ENCODE measurements at regions not wholly inside any gene's neighbourhood (a gene's known extent, or its start where the extent isn't known, plus 50 kb on each side); places are given as distances from the start of the nearest gene placed in this dataset.

GRCh38 chr6:150729188-150729748 is 129.6 kb downstream of the PLEKHG1 start:
- Histone ChIP-seq H3K27ac (no peak overlapping the region), H3K4me3 (no peak overlapping the region), H3K27me3 (ENCODE audit: insufficient read depth, low read depth) (no peaks in the 10 kb centered on the region), H3K4me2 (no peak overlapping the region), H3K9me3 (ENCODE audit: insufficient read depth, low read depth) (no peaks in the 10 kb centered on the region), H3K9me2 (ENCODE audit: insufficient read depth) (no peaks in the 10 kb centered on the region), H3K4me1 (replicated peaks; ENCODE audit: insufficient read depth) (no peaks in the 10 kb centered on the region), H4K20me1 (ENCODE audit: insufficient read depth) (no peaks in the 10 kb centered on the region), H3K36me3 (ENCODE audit: low read depth) (no peaks in the 10 kb centered on the region), H3K79me2 (ENCODE audit: low read depth) (no peaks in the 10 kb centered on the region), H2AFZ (no peak overlapping the region), H3F3A (ENCODE audit: insufficient read depth, low read depth) (peaks cover 10% of the 10 kb centered on the region; the same call in 1 of the 2 replicates)
- no TSS peak for BruUV-seq (replicated peaks)
- DNase-seq: no peak
- intact Hi-C loops (cut with micrococcal nuclease; ENCODE audit: unreplicated experiment): no loop called here
- no peak for TF ChIP-seq CTCF (conservative IDR thresholded peaks at IDR 0.05)
- no peak for TF ChIP-seq EZH2 (IDR thresholded peaks at IDR 0.05; ENCODE audit: low read depth)
- CTCF ChIA-PET: no interaction called here
- POLR2A ChIA-PET (ENCODE audit: unreplicated experiment): no interaction called here

GRCh38 chr6:150730801-150731457 is 131.2 kb downstream of the PLEKHG1 start:
- TF ChIP-seq CTCF (conservative IDR thresholded peaks at IDR 0.05) (no peak), EZH2 (IDR thresholded peaks at IDR 0.05; ENCODE audit: low read depth) (no peak)
- CTCF ChIA-PET: interaction anchor here (0.5 kb wide), 1 partner anchor 45 kb away, joined by 8 read pairs; no protein-coding TSS in a partner anchor
- H3K36me3 ChIP-seq (ENCODE audit: low read depth): no peaks in the 10 kb centered on the region
- POLR2A ChIA-PET (ENCODE audit: unreplicated experiment): no interaction called here
- peaks cover 10% of the 10 kb centered on the region; the same call in 1 of the 2 replicates for H3F3A ChIP-seq (ENCODE audit: insufficient read depth, low read depth)
- no peaks in the 10 kb centered on the region for H3K4me1 ChIP-seq (replicated peaks; ENCODE audit: insufficient read depth)
- no peaks in the 10 kb centered on the region for H3K79me2 ChIP-seq (ENCODE audit: low read depth)
- no peak overlapping the region for H3K4me2 ChIP-seq
- H3K9me3 ChIP-seq (ENCODE audit: insufficient read depth, low read depth): no peaks in the 10 kb centered on the region
- no peaks in the 10 kb centered on the region for H3K27me3 ChIP-seq (ENCODE audit: insufficient read depth, low read depth)
- no peak overlapping the region for H3K27ac ChIP-seq
- no TSS peak for BruUV-seq (replicated peaks)
- intact Hi-C loops (cut with micrococcal nuclease; ENCODE audit: unreplicated experiment): no loop called here
- no peak for DNase-seq
- no peak overlapping the region for H3K4me3 ChIP-seq
- H4K20me1 ChIP-seq (ENCODE audit: insufficient read depth): no peaks in the 10 kb centered on the region
- H2AFZ ChIP-seq: no peak overlapping the region
- no peaks in the 10 kb centered on the region for H3K9me2 ChIP-seq (ENCODE audit: insufficient read depth)

GRCh38 chr6:150732765-150733539 is 132.6 kb upstream of the MTHFD1L start:
- ChIA-PET CTCF (no interaction called here), POLR2A (ENCODE audit: unreplicated experiment) (no interaction called here)
- Histone ChIP-seq H3F3A (ENCODE audit: insufficient read depth, low read depth) (peaks cover 10% of the 10 kb centered on the region; the same call in 1 of the 2 replicates), H3K36me3 (ENCODE audit: low read depth) (no peaks in the 10 kb centered on the region), H3K9me2 (ENCODE audit: insufficient read depth) (no peaks in the 10 kb centered on the region), H3K9me3 (ENCODE audit: insufficient read depth, low read depth) (no peaks in the 10 kb centered on the region), H3K4me2 (no peak overlapping the region), H3K4me3 (no peak overlapping the region), H3K27me3 (ENCODE audit: insufficient read depth, low read depth) (no peaks in the 10 kb centered on the region), H4K20me1 (ENCODE audit: insufficient read depth) (no peaks in the 10 kb centered on the region), H3K79me2 (ENCODE audit: low read depth) (no peaks in the 10 kb centered on the region), H2AFZ (no peak overlapping the region), H3K27ac (no peak overlapping the region), H3K4me1 (replicated peaks; ENCODE audit: insufficient read depth) (no peaks in the 10 kb centered on the region)
- no peak for TF ChIP-seq EZH2 (IDR thresholded peaks at IDR 0.05; ENCODE audit: low read depth)
- no peak for TF ChIP-seq CTCF (conservative IDR thresholded peaks at IDR 0.05)
- no peak for DNase-seq
- intact Hi-C loops (cut with micrococcal nuclease; ENCODE audit: unreplicated experiment): no loop called here
- no TSS peak for BruUV-seq (replicated peaks)

All from PC-9 (cell line).